ENCODE measurements at regions not wholly inside any gene's neighbourhood (a gene's known extent, or its start where the extent isn't known, plus 50 kb on each side); places are given as distances from the start of the nearest gene placed in this dataset.

GRCh38 chr13:105177265-105177900 is 1358.1 kb downstream of the EFNB2 start:
- DNase-seq (ENCODE audit: low read depth, low spot score), result no peak

GRCh38 chr13:105170438-105170837 is 1365.0 kb downstream of the EFNB2 start:
- DNase-seq (ENCODE audit: low read depth, low spot score), result no peak

DNA sequence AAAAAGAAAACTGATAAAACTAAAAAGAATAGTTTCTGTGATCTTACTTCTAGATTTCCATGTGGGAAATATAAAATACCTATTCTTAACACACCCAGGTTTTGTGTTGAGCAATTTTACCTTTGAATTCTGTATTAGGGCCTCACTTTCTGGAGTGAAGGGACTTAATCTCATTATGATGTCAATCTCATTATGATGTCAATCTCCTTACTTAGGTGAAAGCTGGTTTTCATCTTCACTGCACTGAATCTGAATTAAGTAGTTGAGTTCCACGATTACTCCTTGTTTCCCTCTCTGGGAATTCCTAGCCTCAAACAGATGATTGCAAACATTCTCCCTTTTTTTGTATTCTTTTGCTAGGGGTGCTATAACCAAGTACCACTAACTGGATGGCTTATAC is 1367.2 kb downstream of the EFNB2 start:
- no peak for DNase-seq (ENCODE audit: low read depth, low spot score)

DNA sequence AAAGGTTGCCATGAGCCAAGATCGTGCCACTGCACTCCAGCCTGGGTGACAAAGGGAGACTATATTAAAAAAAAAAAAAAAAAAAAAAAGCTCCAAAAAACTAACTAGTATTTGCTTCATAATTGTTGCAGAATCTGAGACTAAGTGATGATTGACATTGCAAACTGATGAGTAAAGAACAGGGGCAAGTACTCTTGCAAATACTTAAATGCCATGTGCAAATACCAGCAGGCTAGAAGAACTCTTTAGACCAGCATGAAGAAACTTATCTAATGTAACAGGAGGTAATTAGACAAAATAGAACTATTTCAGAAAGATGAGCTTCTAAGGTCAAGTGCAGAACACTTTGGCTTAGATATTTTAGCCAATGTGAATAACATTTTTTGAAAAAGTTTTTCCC is 1368.1 kb downstream of the EFNB2 start:
- no peak for DNase-seq (ENCODE audit: low read depth, low spot score)

DNA sequence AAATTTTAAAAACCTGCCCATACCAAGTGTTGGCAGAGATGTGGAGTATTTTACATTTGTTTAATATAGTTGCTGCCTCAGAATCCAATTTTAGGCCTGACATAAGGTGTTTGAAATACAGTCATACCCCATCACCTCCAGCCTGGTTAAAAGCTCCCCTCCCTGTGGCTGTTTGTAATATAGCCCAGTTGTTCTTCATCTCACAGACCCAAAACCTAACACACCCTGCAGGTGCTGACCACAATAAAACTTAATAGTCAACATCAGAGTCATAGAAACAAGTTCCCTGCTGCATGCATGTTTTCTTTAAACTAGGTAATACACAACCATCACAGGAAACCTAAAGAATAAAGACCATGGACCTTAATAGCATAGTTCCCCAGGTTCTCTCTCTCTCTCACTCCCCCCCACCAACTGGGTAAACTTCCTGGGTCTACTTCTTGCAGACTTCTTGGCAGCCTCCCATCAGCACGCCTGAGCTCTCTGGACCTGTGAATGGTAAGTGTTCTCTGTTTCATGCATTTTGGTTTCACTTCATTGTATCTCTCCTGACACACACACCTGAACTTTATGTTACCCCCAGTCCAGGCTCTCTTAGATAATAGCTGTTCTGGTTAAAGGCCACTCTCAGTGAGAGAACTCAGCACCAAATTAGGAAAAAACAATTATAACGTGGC is 1369.9 kb downstream of the EFNB2 start:
- no peak for DNase-seq (ENCODE audit: low read depth, low spot score)

- no peak for DNase-seq (ENCODE audit: low read depth, low spot score)
These were observed 1375.6 kb downstream of the EFNB2 start for GRCh38 chr13:105159841-105160240.

DNA sequence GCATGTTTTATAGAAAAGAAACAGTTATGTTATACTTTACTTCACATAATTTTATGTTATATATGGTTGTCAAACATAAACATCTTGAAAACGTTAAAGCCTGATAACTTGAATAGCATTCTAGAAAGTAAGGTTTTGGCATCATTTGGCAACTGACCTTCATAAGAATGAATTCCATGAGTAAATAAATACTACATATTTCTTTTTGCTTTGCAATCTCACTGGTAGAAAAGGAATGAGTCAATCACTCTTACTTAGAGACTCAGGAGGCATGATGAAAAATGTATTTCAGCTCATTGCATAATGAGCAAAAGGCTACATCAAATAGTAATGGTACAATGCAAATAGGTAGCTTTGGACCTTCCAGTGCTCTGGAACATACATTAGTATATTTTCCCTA is 1381.9 kb downstream of the EFNB2 start:
- DNase-seq (ENCODE audit: low read depth, low spot score), result no peak

DNA sequence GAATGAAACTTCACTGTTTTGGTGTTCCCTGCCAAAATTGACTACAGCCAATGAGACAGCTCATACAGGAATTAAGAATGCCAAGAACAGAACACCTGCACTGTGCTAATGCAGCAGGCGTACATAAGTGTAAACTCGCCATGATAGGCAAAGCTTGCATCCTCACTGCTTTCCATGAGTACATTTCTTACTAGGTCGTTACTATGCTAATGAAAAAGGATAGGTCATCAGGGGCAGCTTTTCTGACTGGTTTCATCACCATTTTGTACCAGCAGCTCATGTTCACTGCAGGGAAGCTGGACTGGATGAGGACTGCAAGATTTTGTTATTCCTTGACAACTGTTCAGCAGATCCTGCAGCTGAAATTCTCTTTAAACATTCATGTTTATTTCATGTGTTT is 1383.8 kb downstream of the EFNB2 start:
- DNase-seq (ENCODE audit: low read depth, low spot score), result no peak

DNA sequence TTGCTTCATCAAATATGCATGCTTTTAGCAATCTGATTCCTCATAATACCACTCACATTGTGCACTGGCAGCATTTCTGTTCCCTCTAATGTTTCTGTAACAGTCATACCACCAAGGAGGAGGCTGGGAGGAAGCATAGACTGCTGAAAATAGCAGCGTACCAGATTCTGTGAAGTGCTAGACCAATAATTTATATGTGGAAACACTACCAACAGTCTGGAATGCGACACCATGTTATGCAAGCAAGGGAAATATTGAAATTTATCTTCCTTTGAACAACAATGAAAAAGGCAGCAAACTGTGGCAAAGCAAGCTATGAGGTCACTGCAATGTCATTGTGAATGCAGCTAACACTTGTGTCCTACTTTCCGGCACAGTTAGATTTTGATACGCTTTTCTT is 1388.0 kb downstream of the EFNB2 start:
- no peak for DNase-seq (ENCODE audit: low read depth, low spot score)

GRCh38 chr13:105144936-105145335 is 1390.5 kb downstream of the EFNB2 start:
- DNase-seq (ENCODE audit: low read depth, low spot score), result peak; percentile 15

DNA sequence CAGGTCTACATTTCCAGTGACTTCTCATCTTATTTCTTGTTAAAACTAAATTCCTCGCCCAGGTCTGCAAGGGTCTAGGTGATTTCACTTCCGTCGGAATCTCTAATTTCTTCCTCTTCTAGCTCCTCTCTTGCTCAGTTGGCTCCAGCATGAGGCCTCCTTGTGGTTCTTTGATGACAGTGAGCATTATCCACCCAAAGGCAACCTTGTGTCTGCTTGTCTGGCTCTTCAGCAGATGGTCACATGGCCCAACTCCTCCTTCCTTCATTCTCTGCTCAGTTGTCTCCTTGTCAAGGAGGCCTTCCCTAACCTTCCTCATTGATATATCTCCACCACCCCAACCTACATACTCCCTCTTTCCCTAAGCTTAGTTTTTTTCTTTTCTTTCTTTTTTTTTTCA is 1391.4 kb downstream of the EFNB2 start:
- DNase-seq (ENCODE audit: low read depth, low spot score), result no peak

DNA sequence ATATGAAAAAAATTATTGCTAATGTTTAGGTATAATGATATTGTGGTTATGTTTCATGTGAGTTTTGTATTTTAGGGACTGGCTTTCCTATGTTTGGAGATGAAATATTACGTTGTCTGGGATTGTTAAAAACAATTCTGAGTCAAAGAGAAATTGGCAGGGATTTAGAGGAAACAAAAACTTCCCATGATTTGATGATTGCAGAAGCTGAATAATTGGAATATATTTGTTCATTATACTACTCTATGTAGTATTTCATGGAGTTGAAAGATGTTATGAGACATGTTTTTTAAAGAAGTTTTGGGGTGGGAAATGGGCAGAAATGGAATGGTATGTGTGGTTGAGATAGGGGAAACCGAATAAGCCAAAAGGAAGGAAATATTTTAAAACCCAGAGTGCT is 1392.9 kb downstream of the EFNB2 start:
- DNase-seq (ENCODE audit: low read depth, low spot score), result no peak

DNA sequence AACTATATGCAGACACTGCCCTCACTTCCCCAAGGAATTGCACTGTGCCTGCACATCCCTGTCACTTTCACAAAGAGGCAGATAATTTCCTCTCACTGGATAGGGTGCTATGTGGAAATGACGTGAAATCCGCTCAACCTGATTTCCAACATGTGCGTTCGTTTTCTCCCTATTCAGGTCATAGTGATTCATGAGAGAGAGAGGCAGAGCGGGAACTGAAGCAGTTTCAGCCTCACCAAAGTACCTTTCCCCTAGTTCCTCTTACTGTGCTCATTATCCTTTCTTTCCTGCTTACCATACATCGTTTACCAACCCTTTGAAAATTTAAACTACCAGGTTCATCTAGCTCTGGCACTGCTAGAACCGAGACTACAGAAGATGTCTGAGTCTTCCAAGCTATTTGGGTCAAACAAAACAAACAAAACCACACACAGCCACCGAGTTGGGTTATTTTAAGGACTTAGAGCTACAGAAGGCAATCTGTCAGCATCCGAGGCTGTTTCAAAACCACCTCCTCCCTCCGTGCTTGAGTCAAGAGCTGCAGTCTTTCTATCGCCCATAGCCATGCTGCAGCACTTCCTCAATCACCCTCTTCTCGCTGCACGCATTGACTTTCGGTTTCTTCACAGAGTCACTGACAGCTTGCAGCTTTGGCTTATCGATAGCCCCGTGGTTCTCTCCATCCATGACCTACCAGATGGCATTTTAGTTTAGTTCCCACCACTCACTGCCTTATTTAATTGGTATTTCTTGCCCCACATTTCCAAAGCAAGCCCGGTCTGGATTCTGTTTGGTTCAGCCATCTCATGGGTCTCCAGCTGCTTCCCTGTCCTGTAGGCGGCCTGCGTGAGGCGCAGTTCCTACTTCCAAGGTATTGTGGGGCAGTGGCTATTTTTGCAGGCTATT is 1395.8 kb downstream of the EFNB2 start:
- DNase-seq (ENCODE audit: low read depth, low spot score), result peak; percentile 8

- DNase-seq (ENCODE audit: low read depth, low spot score), result no peak
These were observed 1396.4 kb downstream of the EFNB2 start for GRCh38 chr13:105139048-105139379.

GRCh38 chr13:105135852-105136615 is 1399.4 kb downstream of the EFNB2 start:
- DNase-seq (ENCODE audit: low read depth, low spot score), result no peak

GRCh38 chr13:105127732-105128131 is 1407.7 kb downstream of the EFNB2 start:
- DNase-seq (ENCODE audit: low read depth, low spot score), result no peak

DNA sequence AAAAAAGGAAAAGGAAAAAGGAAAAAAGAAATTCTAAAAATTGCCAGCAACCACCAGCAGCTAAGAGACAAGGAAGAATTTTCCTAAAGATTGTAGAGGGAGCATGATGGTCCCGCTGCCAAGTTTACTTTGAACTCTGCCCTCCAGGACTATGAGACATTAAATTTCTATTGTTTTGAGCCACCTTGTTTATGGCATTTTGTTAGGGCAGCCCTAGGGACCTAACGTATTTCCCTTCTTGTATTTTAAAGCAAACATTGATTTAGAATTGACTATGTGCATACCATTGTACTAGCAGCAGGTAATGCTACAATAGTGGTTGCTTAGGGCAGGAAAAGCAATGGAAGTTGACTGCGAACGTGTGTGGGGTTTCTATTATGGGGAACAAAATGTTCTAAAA is 1414.2 kb downstream of the EFNB2 start:
- no peak for DNase-seq (ENCODE audit: low read depth, low spot score)

- DNase-seq (ENCODE audit: low read depth, low spot score), result no peak
These were observed 1417.0 kb downstream of the EFNB2 start for GRCh38 chr13:105118426-105118985.

DNA sequence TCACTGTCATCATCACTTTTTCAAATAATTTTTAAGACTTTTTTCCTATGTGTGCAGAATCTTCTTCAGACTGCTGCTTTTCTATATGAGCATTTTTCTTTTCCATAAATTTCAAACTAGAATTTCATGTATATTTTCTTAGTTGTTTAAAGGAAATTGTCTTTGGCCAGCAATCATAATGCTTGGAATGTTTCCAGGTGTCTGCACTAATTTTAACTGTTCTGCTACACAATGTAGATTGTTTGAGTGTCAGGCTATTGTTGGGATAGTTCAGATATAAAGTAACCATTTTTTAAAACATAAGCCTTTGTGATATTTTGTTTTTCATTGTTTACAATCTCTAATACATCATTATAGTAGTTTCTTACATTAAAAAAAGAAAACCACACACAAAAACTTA is 1418.5 kb downstream of the EFNB2 start:
- DNase-seq (ENCODE audit: low read depth, low spot score), result peak; percentile 33

- no peak for DNase-seq (ENCODE audit: low read depth, low spot score)
These were observed 1422.9 kb downstream of the EFNB2 start for GRCh38 chr13:105112561-105112960.

GRCh38 chr13:105107781-105108180 is 1427.7 kb downstream of the EFNB2 start:
- no peak for DNase-seq (ENCODE audit: low read depth, low spot score)

Data from pulmonary artery endothelial cell (primary cell).